ENCODE measurements at regions not wholly inside any gene's neighbourhood (a gene's known extent, or its start where the extent isn't known, plus 50 kb on each side); places are given as distances from the start of the nearest gene placed in this dataset.

- DNase-seq, result no peak
- no peak for TF ChIP-seq CTCF (IDR thresholded peaks at IDR 0.05)
- no peaks in the 10 kb centered on the region for H3K27me3 Mint-ChIP-seq (ENCODE audit: insufficient read depth)
- no peak overlapping the region for H3K4me3 Mint-ChIP-seq
- H3K27ac Mint-ChIP-seq, result no peak overlapping the region
- no peaks in the 10 kb centered on the region for H3K9me3 Mint-ChIP-seq
- no peaks in the 10 kb centered on the region for H3K36me3 Mint-ChIP-seq (ENCODE audit: low read depth)
- peaks cover 15% of the 10 kb centered on the region for H3K4me1 Mint-ChIP-seq (ENCODE audit: low read depth)
These were observed 181.1 kb downstream of the BTG1 start for GRCh38 chr12:91964501-91964900.

GRCh38 chr12:91959220-91959619, 186.4 kb downstream of the BTG1 start:
- no peak for TF ChIP-seq CTCF (IDR thresholded peaks at IDR 0.05)
- Mint-ChIP-seq H3K27ac (peak overlapping the region; percentile 19; the same call in 1 of the 2 replicates), H3K27me3 (ENCODE audit: insufficient read depth) (no peaks in the 10 kb centered on the region), H3K36me3 (ENCODE audit: low read depth) (no peaks in the 10 kb centered on the region), H3K4me3 (no peak overlapping the region), H3K4me1 (ENCODE audit: low read depth) (peaks cover 27% of the 10 kb centered on the region), H3K9me3 (no peaks in the 10 kb centered on the region; the same call in 1 of the 2 replicates)
- no peak for DNase-seq

DNA sequence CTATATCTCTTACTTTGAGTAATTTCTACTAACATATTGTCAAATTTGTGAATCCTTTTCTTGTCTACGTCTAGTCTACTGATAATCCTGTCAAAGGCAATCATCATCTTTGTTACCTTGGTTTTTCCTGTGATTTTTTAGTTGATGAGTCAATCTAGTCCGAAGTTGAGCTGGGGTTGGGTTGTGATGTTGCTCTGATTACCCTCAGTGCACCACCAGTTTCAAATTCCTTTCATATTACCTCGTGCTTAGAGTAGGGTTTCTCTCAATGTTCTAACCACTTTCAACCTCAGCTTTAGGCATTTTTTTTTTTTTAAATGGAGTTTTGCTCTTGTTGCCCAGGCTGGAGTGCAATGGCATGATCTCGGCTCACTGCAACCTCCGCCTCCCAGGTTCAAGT, 186.8 kb downstream of the BTG1 start:
- Mint-ChIP-seq H3K36me3 (ENCODE audit: low read depth) (no peaks in the 10 kb centered on the region), H3K9me3 (no peaks in the 10 kb centered on the region; the same call in 1 of the 2 replicates), H3K4me3 (no peak overlapping the region), H3K27ac (peak overlapping the region; percentile 20), H3K27me3 (ENCODE audit: insufficient read depth) (no peaks in the 10 kb centered on the region), H3K4me1 (ENCODE audit: low read depth) (peaks cover 27% of the 10 kb centered on the region)
- TF ChIP-seq CTCF (IDR thresholded peaks at IDR 0.05), result no peak
- peak; percentile 73 for DNase-seq

GRCh38 chr12:91954747-91955146, 190.9 kb downstream of the BTG1 start:
- DNase-seq, result no peak

DNA sequence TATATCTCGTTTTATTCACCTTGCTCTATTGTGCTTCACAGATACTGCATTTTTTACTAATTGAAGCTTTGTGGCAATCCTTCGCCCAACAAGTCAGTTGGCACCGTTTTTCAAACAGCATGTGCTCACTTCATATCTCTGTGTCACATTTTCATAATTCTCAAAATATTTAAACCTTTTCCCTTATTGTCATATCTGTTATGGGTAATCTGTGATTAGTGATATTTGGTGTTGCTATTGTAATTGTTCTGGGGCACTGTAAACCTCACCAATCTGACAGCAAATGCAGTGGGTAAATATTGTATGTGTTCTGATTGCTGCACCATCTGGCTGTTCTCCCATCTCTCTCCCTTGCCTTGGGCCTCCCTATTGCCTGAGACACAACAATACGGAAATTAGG, 191.3 kb downstream of the BTG1 start:
- no peak overlapping the region for H3K4me3 Mint-ChIP-seq
- peaks cover 25% of the 10 kb centered on the region for H3K4me1 Mint-ChIP-seq (ENCODE audit: low read depth)
- H3K27me3 Mint-ChIP-seq (ENCODE audit: insufficient read depth), result no peaks in the 10 kb centered on the region
- TF ChIP-seq CTCF (IDR thresholded peaks at IDR 0.05), result no peak
- DNase-seq, result no peak
- H3K36me3 Mint-ChIP-seq (ENCODE audit: low read depth), result no peaks in the 10 kb centered on the region
- no peaks in the 10 kb centered on the region; the same call in 1 of the 2 replicates for H3K9me3 Mint-ChIP-seq
- no peak overlapping the region for H3K27ac Mint-ChIP-seq

More at GRCh38 chr12:91954747-91955146, 190.9 kb downstream of the BTG1 start:
- H3K9me3 Mint-ChIP-seq, result no peaks in the 10 kb centered on the region; the same call in 1 of the 2 replicates
- H3K4me1 Mint-ChIP-seq (ENCODE audit: low read depth), result peaks cover 29% of the 10 kb centered on the region
- no peak overlapping the region for H3K27ac Mint-ChIP-seq
- H3K4me3 Mint-ChIP-seq, result no peak overlapping the region
- H3K36me3 Mint-ChIP-seq (ENCODE audit: low read depth), result no peaks in the 10 kb centered on the region
- TF ChIP-seq CTCF (IDR thresholded peaks at IDR 0.05), result no peak
- no peaks in the 10 kb centered on the region for H3K27me3 Mint-ChIP-seq (ENCODE audit: insufficient read depth)

DNA sequence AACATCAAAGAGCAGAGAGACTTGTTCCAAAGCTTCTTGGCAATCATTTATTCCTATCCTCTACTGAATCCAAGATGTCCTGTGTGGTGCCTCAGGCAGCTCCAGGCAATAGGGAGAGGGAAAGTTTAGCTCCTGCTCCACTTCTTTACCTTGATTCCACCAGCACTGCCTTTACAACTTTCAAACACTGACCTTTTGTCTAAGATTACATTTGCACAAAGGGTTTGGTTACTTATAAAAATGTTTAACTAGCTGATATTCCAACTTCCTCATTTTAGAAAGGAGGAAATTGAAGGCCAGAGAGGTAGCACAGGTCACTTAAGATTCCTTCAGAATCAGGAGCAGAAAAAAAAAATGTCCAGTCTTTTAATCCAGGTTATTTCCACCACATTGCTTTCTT, 192.7 kb downstream of the BTG1 start:
- H3K27ac Mint-ChIP-seq, result no peak overlapping the region
- no peak for DNase-seq
- H3K4me3 Mint-ChIP-seq, result no peak overlapping the region
- H3K27me3 Mint-ChIP-seq (ENCODE audit: insufficient read depth), result no peaks in the 10 kb centered on the region
- no peaks in the 10 kb centered on the region; the same call in 1 of the 2 replicates for H3K9me3 Mint-ChIP-seq
- H3K4me1 Mint-ChIP-seq (ENCODE audit: low read depth), result peaks cover 14% of the 10 kb centered on the region
- TF ChIP-seq CTCF (IDR thresholded peaks at IDR 0.05), result no peak
- H3K36me3 Mint-ChIP-seq (ENCODE audit: low read depth), result no peaks in the 10 kb centered on the region

Data from HFFc6 (cell line).